BJ (cell line): ENCODE measurements at regions not wholly inside any gene's neighbourhood (a gene's known extent, or its start where the extent isn't known, plus 50 kb on each side); places are given as distances from the start of the nearest gene placed in this dataset.

ENCODE experiments used
- CTCF ChIA-PET: fragments of 350-600 bp; formaldehyde crosslinking; extraction: SDS; loops from one replicate; lab custom pipeline; 2021; ENCODE audit warnings: antibody characterized with exemption, inconsistent platforms; lab: Yijun Ruan, JAX
- POLR2A ChIA-PET: fragments of 300-600 bp; sonication (Branson Sonifier 250); formaldehyde crosslinking; extraction: SDS; loops from one replicate; lab custom pipeline; 2021; ENCODE audit warnings: antibody characterized with exemption; lab: Charles Lee
- DNase-seq: peaks from one replicate; pipeline ENCODE4 v3.0.0-alpha.2; 2011; ENCODE audit warnings: low read depth
- H3K27me3 ChIP-seq: 2 replicates; pipeline ENCODE4 v1.6.0; 2011; ENCODE audit warnings: low read length; ENCODE audit not compliant: control insufficient read depth, insufficient read depth
- H3K36me3 ChIP-seq: 2 replicates; pipeline ENCODE4 v1.5.1; 2011; ENCODE audit warnings: low read length; ENCODE audit not compliant: control insufficient read depth, insufficient read depth
- H3K4me3 ChIP-seq: 2 replicates; pipeline ENCODE4 v1.5.1; 2011; ENCODE audit warnings: low read depth, mild to moderate bottlenecking, control low read depth, low read length
- TF ChIP-seq, protein P1 (sequence below): IDR thresholded peaks from 2 replicates; pipeline ENCODE4 v1.5.1; 2011; ENCODE audit warnings: low read depth, mild to moderate bottlenecking, control low read depth, inconsistent platforms, low read length, moderate library complexity; ENCODE audit not compliant: insufficient read depth

DNA sequence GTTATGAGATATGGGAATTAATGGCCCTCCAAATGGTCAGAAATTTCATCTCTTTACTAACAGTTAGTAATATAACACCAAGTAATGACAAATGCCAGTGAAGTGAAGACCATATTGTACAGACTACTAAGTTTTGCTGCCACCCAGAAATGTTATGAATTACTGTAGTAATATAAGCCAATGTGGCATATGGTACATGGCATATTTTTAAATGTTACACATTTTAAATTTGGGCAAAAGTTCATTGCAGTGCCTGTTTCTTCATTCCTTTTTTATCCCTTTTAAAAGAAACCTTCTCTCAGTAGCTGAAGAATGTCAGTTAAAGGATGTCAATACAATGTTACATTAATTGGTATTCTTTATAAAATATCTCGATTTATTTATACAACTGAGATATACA is 626.5 kb upstream of the SLC8A1 start:
- H3K27me3 ChIP-seq: no peaks in the 10 kb centered on the region
- ChIA-PET POLR2A (no interaction called here), CTCF (no interaction called here)
- TF ChIP-seq, protein P1, sequence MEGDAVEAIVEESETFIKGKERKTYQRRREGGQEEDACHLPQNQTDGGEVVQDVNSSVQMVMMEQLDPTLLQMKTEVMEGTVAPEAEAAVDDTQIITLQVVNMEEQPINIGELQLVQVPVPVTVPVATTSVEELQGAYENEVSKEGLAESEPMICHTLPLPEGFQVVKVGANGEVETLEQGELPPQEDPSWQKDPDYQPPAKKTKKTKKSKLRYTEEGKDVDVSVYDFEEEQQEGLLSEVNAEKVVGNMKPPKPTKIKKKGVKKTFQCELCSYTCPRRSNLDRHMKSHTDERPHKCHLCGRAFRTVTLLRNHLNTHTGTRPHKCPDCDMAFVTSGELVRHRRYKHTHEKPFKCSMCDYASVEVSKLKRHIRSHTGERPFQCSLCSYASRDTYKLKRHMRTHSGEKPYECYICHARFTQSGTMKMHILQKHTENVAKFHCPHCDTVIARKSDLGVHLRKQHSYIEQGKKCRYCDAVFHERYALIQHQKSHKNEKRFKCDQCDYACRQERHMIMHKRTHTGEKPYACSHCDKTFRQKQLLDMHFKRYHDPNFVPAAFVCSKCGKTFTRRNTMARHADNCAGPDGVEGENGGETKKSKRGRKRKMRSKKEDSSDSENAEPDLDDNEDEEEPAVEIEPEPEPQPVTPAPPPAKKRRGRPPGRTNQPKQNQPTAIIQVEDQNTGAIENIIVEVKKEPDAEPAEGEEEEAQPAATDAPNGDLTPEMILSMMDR: no peak
- no peak for DNase-seq
- no peaks in the 10 kb centered on the region for H3K36me3 ChIP-seq
- H3K4me3 ChIP-seq: no peak overlapping the region

DNA sequence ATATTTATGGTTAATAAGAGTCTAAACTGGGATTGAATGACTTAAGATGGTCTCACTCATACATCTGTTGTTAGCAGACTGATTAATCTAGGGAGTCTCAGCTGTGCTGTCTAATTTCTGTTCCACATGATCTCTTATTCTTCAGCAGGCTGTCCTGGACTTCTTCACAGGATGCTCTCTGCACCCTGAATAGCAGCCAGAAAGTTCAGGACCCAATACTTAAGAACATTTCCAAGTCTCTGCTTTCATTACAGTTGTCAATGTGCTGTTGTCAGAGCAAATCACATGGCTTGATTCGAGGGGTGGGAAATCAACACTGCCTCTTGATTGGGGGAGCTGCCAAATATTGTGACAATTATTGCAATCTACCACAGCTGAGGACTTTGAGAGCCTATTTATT is 627.1 kb upstream of the SLC8A1 start:
- no peak for DNase-seq
- ChIA-PET CTCF (no interaction called here), POLR2A (no interaction called here)
- Histone ChIP-seq H3K36me3 (no peaks in the 10 kb centered on the region), H3K4me3 (no peak overlapping the region), H3K27me3 (no peaks in the 10 kb centered on the region)
- TF ChIP-seq, protein P1: no peak

DNA sequence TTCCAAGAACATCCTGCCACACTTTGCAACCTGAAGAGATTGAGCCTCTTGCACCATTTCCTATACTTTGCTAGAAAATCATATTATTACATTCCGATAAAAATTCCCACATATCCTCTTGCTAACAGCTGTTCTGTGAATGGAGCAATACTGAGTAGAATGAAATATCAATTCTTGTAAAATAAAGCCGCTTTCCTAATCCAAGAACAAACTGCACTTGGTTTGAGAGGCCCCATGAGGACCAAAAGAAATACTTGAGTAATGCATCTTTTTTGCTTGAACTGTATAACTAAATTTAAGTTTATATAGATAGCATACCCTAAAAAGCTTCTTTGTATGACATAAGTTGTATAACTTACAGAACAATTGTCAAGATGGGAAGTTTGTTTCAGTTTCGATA is 632.4 kb upstream of the SLC8A1 start:
- Histone ChIP-seq H3K36me3 (no peaks in the 10 kb centered on the region), H3K27me3 (no peaks in the 10 kb centered on the region), H3K4me3 (no peak overlapping the region)
- POLR2A ChIA-PET: no interaction called here
- DNase-seq: no peak
- TF ChIP-seq, protein P1: no peak
- CTCF ChIA-PET: no interaction called here

DNA sequence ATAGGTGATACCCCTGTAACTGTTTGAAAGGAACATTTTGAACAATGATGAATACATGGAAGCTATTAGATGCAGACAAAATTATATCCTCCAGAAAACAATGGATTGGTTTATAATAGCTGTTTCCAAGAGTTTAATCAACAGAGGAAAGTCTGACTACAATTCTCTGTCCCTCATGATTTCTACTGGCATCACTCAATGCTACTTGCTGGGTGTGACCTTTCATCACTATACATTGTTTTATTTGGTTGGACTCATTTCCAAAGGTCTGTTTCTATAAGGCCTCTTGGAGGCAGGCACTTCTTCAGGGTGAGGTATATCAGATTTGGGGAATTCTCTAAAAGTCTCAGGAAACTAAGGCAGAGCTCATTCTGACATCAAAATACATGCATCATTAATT is 636.1 kb upstream of the SLC8A1 start:
- DNase-seq: no peak
- no peaks in the 10 kb centered on the region for H3K36me3 ChIP-seq
- H3K4me3 ChIP-seq: no peak overlapping the region
- TF ChIP-seq, protein P1: no peak
- H3K27me3 ChIP-seq: no peaks in the 10 kb centered on the region
- POLR2A ChIA-PET: no interaction called here
- CTCF ChIA-PET: no interaction called here

DNA sequence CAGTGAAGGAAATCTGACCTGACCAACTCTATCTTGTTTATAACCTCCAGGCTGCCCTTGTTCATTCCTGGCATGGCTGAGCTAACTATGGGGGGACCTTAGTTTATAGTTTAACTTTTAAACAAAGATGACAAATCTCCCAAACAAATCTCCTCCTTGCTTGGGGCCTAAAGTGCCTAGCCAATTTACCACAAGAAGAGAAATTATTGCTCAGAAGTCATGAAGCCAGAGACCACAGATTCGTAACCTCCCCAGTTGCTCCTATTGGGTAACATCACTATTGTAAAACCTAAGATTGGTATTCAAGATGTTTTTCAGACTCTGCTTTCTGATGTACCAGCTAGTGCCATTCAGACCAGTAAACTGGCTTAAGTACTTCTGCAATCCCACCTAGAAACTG is 649.4 kb upstream of the SLC8A1 start:
- H3K36me3 ChIP-seq: no peaks in the 10 kb centered on the region
- no peak for DNase-seq
- CTCF ChIA-PET: no interaction called here
- TF ChIP-seq, protein P1: no peak
- POLR2A ChIA-PET: no interaction called here
- H3K27me3 ChIP-seq: no peaks in the 10 kb centered on the region
- no peak overlapping the region for H3K4me3 ChIP-seq
